M059J (cell line): ENCODE measurements at regions not wholly inside any gene's neighbourhood (a gene's known extent, or its start where the extent isn't known, plus 50 kb on each side); places are given as distances from the start of the nearest gene placed in this dataset.
A peak's percentile ranks its signal among the peaks of the same experiment; 100 is the strongest.
"Not testable (repeated sequence)": the region's sequence is repeated elsewhere in the genome, so short reads cannot be mapped to it uniquely, and the experiment has no call there.

Experiments used
- DNase-seq: peaks from one replicate; pipeline ENCODE4 v3.0.0-alpha.2; 2012; ENCODE audit warnings: low read depth

DNA sequence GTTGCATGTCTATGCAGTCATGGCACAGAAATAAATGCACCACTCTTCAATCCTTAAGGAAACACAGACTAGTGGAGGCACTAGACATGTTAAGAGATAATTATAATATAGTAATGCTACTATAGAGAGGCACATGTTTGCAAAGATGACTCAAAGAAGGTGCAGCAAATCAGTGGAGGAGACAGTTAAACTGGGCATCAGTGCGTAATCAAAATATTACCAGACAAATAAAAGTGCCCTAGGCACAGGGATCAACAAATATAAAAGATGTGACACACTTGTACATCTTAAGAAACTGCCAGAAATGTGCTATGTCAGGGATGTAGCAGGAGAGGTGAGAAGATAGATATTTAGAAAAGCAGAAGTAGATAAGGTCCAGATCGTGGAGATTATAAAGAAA, 642.1 kb downstream of the SLCO4C1 start:
- no peak for DNase-seq

DNA sequence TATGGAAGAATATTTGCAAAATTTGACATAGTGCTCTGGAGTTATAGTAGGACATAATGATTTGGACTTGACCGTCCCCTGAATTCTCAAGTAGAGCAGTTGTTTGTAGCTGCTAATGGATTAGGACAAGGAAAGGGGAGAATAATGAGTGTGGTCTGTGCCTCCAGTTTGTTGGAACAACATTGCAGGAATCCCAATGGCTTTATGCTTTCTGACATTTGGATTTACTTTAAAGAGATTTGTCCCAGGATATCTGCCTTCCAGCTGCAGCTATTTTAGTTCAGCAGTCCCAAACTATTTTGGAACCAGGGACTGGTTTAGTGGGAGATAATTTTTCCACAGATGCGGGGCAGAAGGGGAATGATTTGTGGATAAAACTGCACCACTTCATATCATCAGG, 648.2 kb downstream of the SLCO4C1 start:
- DNase-seq: no peak

DNA sequence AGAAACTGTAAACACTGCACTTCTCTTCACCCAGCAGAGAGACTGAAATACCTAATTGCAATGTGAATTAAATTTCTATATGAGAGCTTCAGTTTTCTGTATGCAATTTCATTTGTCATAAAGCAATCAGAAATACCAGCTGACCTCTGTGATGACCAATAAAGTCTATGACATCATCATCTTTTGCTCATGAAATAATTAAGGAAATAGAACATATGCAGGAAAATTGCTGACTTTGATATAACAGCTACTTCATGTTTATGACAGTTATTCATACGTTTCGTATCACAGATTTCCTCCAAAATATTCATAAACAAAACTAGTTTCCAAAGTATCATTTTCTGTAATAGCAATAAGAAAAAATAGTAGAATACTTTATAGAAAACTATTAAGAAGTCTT, 652.3 kb downstream of the SLCO4C1 start:
- DNase-seq: no peak

- no peak for DNase-seq
Observed at GRCh38 chr5:101637599-101637998, 658.5 kb downstream of the SLCO4C1 start.

- not testable (repeated sequence) for DNase-seq
Observed at GRCh38 chr5:101627770-101628169, 668.3 kb downstream of the SLCO4C1 start.

DNA sequence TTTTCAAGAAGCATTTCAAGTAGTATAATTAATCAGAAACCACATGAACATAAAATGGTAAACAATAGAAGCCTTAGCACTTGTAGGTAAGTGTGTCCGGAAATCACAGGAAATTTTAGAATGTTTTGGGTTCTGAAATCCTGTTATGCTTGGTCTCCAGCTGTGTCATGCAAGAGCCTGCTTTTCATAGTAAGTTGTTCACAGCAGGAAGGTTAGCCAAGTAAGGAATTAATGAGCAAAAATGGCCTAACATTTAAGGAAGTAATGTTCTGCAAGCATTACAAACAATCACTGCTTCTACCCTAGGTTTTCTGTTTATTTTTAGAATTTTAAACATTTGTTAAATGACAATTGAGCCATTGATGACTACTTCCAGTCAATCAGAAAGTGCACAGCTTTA, 669.5 kb downstream of the SLCO4C1 start:
- no peak for DNase-seq

DNA sequence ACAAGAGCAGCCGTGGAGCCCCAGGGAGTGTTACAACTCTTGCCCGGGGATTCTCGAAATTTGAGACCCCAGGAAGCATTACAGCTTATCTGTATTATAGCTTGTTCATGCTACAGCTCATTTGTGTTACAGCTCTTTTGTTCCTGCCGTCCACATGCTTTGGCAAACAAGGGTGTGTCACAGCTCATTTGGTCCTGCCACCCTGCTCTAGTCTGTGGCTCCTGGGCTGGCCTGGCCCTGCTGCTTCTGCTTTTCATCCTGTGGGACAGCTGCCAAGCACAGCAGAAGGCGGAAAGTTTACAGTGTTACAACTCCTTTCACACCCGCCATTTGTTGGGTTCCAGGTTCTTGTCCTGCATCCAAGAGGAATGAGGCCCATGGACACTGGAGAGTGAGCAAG, 685.0 kb downstream of the SLCO4C1 start:
- DNase-seq: no peak

DNA sequence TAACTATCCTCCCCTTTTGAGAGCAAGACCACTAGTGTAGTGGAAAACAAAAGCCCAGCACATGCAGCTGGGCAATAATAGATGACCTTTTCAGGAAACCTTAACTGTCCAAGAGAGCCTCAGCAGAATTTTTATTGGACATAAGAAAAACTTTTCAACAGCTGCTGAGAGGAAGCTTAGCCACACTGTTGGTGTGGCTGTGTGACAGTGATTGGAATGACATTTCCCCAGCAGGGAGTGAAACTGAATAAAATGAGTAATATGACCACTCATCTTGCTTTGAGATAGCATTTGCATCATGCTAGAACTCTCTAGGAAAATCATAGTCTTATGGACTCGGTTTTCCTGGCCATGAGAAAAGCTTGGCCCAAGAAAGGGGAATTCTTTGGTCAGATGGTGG, 687.8 kb downstream of the SLCO4C1 start:
- DNase-seq: peak; percentile 1

- no peak for DNase-seq
Observed at GRCh38 chr5:101605700-101606099, 690.4 kb downstream of the SLCO4C1 start.

DNA sequence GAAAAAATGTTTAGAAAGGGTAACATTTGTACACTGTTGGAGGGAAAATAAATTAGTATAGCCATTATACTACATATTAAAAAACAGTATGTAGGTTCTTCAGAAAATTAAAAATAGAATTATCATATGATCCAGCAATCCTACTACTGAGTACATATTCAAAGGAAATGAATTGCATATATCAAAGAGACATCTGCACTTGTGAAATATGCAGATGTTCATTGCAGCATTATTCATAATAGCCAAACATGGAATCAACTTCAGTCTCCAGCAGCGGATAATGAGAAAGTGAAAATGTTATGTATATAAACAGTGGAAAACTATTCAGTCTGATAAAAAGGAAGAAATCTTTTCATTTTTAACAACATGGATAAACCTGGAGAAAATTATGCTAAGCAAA, 695.5 kb downstream of the SLCO4C1 start:
- no peak for DNase-seq

DNA sequence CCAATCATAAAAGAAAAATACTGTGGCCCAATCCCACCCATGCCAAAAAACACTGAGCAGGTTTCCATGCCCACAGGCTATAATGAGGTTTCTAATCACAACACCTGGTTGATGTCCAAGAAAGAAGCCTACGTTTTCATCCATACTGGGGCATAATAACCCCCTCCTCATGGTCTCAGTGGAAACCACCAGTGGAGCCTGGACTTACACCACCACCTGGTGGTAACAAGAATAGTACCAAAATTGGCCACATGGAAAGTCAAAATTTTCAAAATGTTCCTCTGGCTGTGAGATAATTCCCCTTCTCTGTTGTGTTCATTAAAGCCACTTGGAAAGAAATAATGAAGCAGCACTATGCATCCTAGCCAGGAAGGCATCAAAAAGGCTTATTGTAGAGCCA, 687.3 kb upstream of the ST8SIA4 start:
- no peak for DNase-seq

GRCh38 chr5:101585366-101585765, 682.3 kb upstream of the ST8SIA4 start:
- DNase-seq: peak; percentile 25

GRCh38 chr5:101580591-101580990, 677.5 kb upstream of the ST8SIA4 start:
- peak; percentile 45 for DNase-seq

GRCh38 chr5:101574017-101574416, 670.9 kb upstream of the ST8SIA4 start:
- no peak for DNase-seq

GRCh38 chr5:101561018-101561417, 657.9 kb upstream of the ST8SIA4 start:
- DNase-seq: no peak

DNA sequence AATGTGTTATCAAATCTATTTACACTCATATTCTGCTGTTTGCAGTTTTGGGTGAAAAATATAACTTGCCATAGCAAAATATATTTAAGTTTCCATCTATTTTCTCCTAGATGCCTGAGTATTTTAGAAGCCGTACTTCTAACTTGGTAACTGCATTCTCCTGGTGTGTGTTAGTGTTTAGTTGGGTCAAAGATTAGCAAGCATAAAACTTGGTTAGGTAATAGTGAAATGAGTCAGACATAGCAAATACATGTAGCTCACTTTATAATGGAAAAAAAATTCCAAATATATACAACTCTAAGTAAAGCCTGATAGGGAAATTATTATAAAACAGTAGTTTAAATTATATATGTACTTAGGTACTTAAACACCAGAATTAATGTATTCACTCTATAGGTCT, 640.7 kb upstream of the ST8SIA4 start:
- no peak for DNase-seq

GRCh38 chr5:101539315-101539714, 636.2 kb upstream of the ST8SIA4 start:
- peak; percentile 26 for DNase-seq

- peak; percentile 18 for DNase-seq
Observed at GRCh38 chr5:101535626-101536025, 632.5 kb upstream of the ST8SIA4 start.

DNA sequence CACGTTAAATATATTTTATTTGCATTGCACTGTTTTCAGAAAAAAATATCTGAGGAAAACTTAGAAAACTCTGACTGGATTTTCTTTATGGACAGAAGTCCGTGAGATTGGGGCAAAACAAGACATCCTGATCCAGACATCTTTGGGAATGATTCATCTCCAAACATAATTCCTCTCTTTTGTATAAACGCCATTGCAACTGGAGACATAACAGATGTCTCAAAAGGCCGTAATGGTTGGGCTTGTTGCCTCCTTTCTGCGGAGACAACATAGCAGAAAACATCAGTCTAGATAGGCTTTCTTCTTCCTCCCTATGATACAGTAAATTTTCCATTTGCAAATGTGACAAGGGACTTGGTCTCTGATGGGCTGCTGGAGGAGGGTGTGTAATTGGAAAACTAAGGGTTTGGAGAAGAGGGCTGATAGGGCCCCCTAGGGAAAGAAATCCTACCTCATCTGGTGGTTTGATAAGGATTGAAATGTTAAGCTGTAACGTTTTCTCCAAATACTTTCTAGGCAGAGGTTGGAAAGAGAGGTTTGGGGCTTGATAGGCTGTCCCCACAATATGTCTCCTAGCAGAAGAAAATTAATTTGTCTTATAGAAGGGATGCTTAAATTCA, 631.5 kb upstream of the ST8SIA4 start:
- DNase-seq: no peak

DNA sequence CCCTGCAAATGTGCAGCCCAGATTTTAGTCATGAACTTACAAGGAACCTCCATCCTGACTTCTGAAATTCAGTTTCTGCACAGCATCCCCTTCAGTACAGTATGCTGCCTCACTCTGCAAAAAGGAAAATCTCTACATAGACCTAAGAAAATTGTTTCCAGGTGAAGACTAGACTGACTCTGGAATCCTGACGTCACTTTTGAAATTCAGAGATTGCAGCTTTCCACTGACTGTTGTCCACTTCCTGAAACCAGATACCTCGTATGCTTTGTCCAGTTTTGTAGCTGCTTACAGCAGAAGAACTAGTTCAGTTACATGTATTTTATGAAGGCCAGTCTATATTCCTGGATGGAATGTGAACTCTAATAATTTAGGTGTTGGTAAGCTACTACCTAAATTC, 629.3 kb upstream of the ST8SIA4 start:
- DNase-seq: no peak

GRCh38 chr5:101531026-101531425, 627.9 kb upstream of the ST8SIA4 start:
- DNase-seq: no peak

- not testable (repeated sequence) for DNase-seq
Observed at GRCh38 chr5:101529094-101529493, 626.0 kb upstream of the ST8SIA4 start.

DNA sequence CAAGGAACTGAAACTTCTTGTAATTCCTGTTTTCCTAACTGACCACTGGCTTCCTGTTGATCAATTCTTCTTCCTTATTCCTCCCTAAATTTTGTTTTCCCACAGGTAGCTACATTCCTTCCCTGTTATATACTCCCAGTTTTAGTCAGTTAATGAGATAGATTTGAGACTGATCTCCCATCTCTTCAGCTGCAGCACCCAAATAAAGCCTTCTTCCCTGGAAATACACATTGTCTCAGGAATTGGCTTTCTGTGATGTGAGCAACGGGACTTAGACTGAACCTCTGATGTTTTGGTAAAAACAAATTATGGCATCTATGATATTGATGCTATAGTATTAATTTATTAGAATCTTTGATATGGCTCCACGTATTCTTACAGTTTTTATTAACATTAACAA, 617.3 kb upstream of the ST8SIA4 start:
- DNase-seq: no peak

DNA sequence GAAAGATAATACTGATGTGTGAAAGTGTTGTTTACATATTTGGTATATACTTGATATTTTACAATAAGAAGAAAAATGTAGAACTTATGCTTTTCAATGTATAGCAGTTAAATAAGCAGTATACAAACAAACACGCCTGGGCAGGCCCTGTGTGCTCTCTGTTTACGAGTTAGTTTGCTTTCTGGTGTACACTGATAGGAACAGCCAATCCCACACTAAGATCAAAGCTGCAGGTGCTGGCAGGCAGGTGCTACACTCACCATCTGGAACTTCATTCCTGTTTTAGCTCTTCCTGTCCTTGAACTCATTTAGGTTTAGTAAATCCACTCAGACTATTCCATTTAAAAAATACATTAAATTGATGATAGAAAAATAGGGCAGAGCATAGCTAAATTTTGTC, 614.7 kb upstream of the ST8SIA4 start:
- no peak for DNase-seq
